ENCODE measurements at regions not wholly inside any gene's neighbourhood (a gene's known extent, or its start where the extent isn't known, plus 50 kb on each side); places are given as distances from the start of the nearest gene placed in this dataset.

DNA sequence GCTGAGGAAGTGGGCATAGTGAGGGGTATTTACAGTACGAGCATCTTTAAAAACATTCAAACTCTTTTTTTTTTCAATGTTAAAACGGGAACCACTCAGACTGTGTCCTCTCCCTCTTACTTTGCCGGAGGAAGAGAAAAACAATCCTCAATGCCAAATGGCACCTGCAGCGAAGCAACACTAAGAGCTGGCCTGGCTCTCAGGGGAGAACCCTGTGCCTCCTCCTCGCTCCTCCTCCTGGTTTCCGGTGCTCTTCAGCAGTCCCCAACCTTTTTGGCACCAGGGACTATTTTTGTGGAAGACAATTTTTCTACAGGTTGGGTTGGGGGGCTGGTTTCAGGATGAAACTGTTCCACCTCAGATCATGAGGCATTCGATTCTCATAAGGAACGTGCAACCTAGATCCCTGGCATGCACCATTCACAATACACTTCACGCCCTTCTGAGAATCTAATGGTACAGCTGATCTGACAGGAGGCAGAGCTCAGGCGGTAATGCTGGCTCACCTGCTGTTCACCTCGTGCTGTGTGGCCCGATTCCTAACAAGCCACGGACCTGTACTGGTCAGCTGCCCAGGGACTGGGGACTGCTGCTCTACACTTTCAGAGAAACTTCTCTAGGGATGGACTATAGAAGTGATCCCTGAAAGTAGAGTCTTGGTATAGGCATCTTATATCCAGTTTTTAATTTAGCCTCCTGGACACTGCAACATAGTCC is 404.1 kb downstream of the RAPGEF2 start:
- Histone ChIP-seq H3K4me2 (no peak overlapping the region), H3K4me1 (no peaks in the 10 kb centered on the region), H3K27ac (no peak overlapping the region), H3K9me3 (no peaks in the 10 kb centered on the region), H3K4me3 (no peak overlapping the region)
- ATAC-seq (no peak), FAIRE-seq (no peak), DNase-seq (ENCODE audit: low read depth in 1 of 2, low spot score in 1 of 2) (no peak)
- POLR2A ChIA-PET, result no interaction called here
- CTCF ChIA-PET, result interaction anchor here (0.8 kb wide), 1 partner anchor 28 kb away, joined by 3 read pairs; no protein-coding TSS in a partner anchor
- 43% methylated on average over 12 of the region's 13 CpGs for WGBS (ENCODE audit: missing lambda C conversion rate)
- TF ChIP-seq MAFK (IDR thresholded peaks at IDR 0.05; ENCODE audit: partially characterized antibody), result no peak
- no peak for TF ChIP-seq ZFP36 (IDR thresholded peaks at IDR 0.05; ENCODE audit: borderline replicate concordance, partially characterized antibody)
- no peak for TF ChIP-seq RNF2 (IDR thresholded peaks at IDR 0.05; ENCODE audit: borderline replicate concordance, low read depth)
- no peak for TF ChIP-seq RCOR1 (IDR thresholded peaks at IDR 0.05; ENCODE audit: low read depth, low read length)
- no peak for TF ChIP-seq HOXB13 (CRISPR knock-in tag; IDR thresholded peaks at IDR 0.05; ENCODE audit: low read depth)

DNA sequence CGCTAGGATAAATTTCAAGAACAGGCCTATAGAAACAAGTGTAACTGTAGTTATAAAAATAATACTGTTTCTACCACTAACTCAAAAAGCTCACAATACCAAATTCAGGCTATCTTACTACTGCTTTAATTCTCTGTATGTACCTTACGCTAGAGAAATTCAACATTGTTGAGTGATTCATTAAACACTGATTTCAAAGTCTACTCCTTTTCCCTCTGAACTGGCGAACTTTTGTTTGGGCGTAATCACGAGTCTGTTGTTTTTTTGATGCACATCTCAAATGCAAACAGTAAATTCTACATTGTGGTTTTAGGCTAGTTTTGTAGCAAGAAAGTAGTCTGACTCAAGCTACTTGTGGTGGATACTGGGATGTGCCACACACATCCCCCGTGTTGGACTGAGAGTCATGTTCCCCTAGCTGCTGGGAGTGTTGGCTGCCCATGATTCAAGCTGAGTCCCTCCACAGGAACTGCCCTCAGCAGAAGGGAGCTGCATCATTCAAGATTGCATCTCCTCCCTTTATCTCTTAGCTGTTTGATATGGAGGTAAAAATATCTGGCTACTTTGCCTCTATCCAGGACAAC is 406.1 kb downstream of the RAPGEF2 start:
- H3K27ac ChIP-seq, result no peak overlapping the region
- ChIA-PET CTCF (interaction anchor here (1.1 kb wide), 1 partner anchor 18 kb away, joined by 4 read pairs; no protein-coding TSS in a partner anchor), POLR2A (no interaction called here)
- H3K9me3 ChIP-seq, result no peaks in the 10 kb centered on the region
- H3K4me3 ChIP-seq, result no peak overlapping the region
- 48% methylated on average over 6 of the region's 6 CpGs for WGBS (ENCODE audit: missing lambda C conversion rate)
- no peak for FAIRE-seq
- TF ChIP-seq, protein P1, sequence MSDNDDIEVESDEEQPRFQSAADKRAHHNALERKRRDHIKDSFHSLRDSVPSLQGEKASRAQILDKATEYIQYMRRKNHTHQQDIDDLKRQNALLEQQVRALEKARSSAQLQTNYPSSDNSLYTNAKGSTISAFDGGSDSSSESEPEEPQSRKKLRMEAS (IDR thresholded peaks at IDR 0.05), result no peak
- TF ChIP-seq TFCP2L1 (CRISPR knock-in tag; IDR thresholded peaks at IDR 0.05), result no peak
- no peak for TF ChIP-seq ZC3H11A (IDR thresholded peaks at IDR 0.05)
- no peak for TF ChIP-seq NFE2L2 (conservative IDR thresholded peaks at IDR 0.05; ENCODE audit: low read length)
- TF ChIP-seq SREBF2 (IDR thresholded peaks at IDR 0.05), result no peak
- no peak for TF ChIP-seq HOXA7 (CRISPR knock-in tag; IDR thresholded peaks at IDR 0.05)
- TF ChIP-seq ZSCAN20 (CRISPR knock-in tag; IDR thresholded peaks at IDR 0.05), result no peak
- TF ChIP-seq CHD4 (IDR thresholded peaks at IDR 0.05; ENCODE audit: borderline replicate concordance), result no peak
- TF ChIP-seq RCOR1 (IDR thresholded peaks at IDR 0.05; ENCODE audit: low read depth, low read length), result no peak
- TF ChIP-seq CBX8 (IDR thresholded peaks at IDR 0.05), result no peak
- TF ChIP-seq EHMT2 (IDR thresholded peaks at IDR 0.05; ENCODE audit: low read depth), result no peak
- no peaks in the 10 kb centered on the region for H3K4me1 ChIP-seq
- no peak for DNase-seq (ENCODE audit: low read depth in 1 of 2, low spot score in 1 of 2)
- ATAC-seq, result no peak
- H3K4me2 ChIP-seq, result no peak overlapping the region

DNA sequence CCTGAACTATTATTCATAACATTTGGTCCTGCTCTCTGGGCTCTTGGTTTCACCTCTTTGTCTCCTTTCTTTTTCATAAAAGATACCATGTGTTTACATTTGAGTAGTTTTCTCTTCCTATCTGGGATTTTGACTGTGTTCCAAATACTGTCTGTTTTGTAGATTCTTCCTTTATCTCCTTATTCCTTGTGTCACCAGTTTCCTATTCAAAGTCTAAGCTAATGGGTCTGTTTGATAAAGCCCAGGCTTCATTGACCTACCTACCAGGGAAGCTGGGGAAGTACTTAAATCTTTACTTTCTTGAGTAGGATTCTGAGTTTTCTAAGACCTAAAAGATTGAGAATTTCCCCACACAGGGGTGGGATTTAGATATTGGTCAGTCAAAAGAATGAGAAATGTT is 409.5 kb downstream of the RAPGEF2 start:
- Histone ChIP-seq H3K4me2 (no peak overlapping the region), H3K9me3 (no peaks in the 10 kb centered on the region), H3K27ac (no peak overlapping the region), H3K4me1 (no peaks in the 10 kb centered on the region), H3K4me3 (no peak overlapping the region)
- CTCF ChIA-PET, result no interaction called here
- no peak for FAIRE-seq
- no peak for DNase-seq (ENCODE audit: low read depth in 1 of 2, low spot score in 1 of 2)
- TF ChIP-seq RAD21 (conservative IDR thresholded peaks at IDR 0.05 in 1 of 2, IDR thresholded peaks at IDR 0.05 in 1 of 2) (no peak), RCOR1 (IDR thresholded peaks at IDR 0.05; ENCODE audit: low read depth, low read length) (no peak), MAZ (IDR thresholded peaks at IDR 0.05; ENCODE audit: borderline replicate concordance, low read depth, low read length) (no peak), SMC3 (IDR thresholded peaks at IDR 0.05) (no peak), GATA3 (IDR thresholded peaks at IDR 0.05; ENCODE audit: borderline replicate concordance) (no peak), POLR2A (IDR thresholded peaks at IDR 0.05; ENCODE audit: low read length) (no peak), HOXB5 (CRISPR knock-in tag; IDR thresholded peaks at IDR 0.05) (no peak), CBX2 (IDR thresholded peaks at IDR 0.05; ENCODE audit: borderline replicate concordance, low read depth) (no peak), HOXA7 (CRISPR knock-in tag; IDR thresholded peaks at IDR 0.05) (no peak), HEYL (CRISPR knock-in tag; IDR thresholded peaks at IDR 0.05) (no peak), EHMT2 (IDR thresholded peaks at IDR 0.05; ENCODE audit: low read depth) (no peak), PBX3 (IDR thresholded peaks at IDR 0.05) (no peak), CHD4 (IDR thresholded peaks at IDR 0.05; ENCODE audit: borderline replicate concordance) (no peak), FOSL2 (IDR thresholded peaks at IDR 0.05) (no peak), FOSL2 (CRISPR knock-in tag; IDR thresholded peaks at IDR 0.05) (no peak)
- TF ChIP-seq, protein P2, sequence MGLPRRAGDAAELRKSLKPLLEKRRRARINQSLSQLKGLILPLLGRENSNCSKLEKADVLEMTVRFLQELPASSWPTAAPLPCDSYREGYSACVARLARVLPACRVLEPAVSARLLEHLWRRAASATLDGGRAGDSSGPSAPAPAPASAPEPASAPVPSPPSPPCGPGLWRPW (IDR thresholded peaks at IDR 0.05), result no peak
- TF ChIP-seq, protein P3, sequence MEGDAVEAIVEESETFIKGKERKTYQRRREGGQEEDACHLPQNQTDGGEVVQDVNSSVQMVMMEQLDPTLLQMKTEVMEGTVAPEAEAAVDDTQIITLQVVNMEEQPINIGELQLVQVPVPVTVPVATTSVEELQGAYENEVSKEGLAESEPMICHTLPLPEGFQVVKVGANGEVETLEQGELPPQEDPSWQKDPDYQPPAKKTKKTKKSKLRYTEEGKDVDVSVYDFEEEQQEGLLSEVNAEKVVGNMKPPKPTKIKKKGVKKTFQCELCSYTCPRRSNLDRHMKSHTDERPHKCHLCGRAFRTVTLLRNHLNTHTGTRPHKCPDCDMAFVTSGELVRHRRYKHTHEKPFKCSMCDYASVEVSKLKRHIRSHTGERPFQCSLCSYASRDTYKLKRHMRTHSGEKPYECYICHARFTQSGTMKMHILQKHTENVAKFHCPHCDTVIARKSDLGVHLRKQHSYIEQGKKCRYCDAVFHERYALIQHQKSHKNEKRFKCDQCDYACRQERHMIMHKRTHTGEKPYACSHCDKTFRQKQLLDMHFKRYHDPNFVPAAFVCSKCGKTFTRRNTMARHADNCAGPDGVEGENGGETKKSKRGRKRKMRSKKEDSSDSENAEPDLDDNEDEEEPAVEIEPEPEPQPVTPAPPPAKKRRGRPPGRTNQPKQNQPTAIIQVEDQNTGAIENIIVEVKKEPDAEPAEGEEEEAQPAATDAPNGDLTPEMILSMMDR (IDR thresholded peaks at IDR 0.05), result no peak
- POLR2A ChIA-PET, result no interaction called here
- ATAC-seq, result no peak
